ENCODE measurements at regions not wholly inside any gene's neighbourhood (a gene's known extent, or its start where the extent isn't known, plus 50 kb on each side); places are given as distances from the start of the nearest gene placed in this dataset.

DNA sequence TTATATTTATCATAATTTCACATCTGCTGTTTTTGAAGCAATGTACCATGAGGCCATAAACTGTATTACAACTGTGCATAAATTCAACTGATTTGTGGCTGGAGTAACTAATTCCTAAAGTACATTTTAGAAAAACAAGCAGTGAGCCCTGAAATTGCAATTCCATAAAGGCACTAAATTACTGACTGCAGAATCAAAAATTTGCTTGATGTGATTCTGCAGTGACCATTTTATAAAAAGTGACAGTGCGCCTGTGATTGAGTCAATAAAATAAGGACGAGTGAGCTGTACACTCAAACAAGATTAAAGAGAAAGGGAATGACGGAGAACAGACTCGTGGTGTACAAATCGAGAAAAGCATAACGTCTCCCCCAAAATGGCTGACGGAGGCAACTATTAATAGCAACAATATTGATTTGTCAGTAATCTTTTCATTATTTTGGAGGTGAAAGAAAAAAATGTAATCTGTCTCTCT is 121.4 kb upstream of the MEIS2 start:
- TF ChIP-seq, protein P1, sequence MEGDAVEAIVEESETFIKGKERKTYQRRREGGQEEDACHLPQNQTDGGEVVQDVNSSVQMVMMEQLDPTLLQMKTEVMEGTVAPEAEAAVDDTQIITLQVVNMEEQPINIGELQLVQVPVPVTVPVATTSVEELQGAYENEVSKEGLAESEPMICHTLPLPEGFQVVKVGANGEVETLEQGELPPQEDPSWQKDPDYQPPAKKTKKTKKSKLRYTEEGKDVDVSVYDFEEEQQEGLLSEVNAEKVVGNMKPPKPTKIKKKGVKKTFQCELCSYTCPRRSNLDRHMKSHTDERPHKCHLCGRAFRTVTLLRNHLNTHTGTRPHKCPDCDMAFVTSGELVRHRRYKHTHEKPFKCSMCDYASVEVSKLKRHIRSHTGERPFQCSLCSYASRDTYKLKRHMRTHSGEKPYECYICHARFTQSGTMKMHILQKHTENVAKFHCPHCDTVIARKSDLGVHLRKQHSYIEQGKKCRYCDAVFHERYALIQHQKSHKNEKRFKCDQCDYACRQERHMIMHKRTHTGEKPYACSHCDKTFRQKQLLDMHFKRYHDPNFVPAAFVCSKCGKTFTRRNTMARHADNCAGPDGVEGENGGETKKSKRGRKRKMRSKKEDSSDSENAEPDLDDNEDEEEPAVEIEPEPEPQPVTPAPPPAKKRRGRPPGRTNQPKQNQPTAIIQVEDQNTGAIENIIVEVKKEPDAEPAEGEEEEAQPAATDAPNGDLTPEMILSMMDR (IDR thresholded peaks at IDR 0.05) = no peak
- no peak for TF ChIP-seq POLR2A (IDR thresholded peaks at IDR 0.05)
